Keratinocyte (primary cell): ENCODE measurements at regions not wholly inside any gene's neighbourhood (a gene's known extent, or its start where the extent isn't known, plus 50 kb on each side); places are given as distances from the start of the nearest gene placed in this dataset.

ENCODE experiments used
- CTCF ChIP-seq, 3 experiments: IDR thresholded peaks in 1 of 3; conservative IDR thresholded peaks in 1 of 3; optimal IDR thresholded peaks in 1 of 3; 2 replicates in 2 of 3; 3 replicates in 1 of 3; pipeline versions ENCODE3 to v1.5.1; 2011; ENCODE audit warnings: low read length in 3 of 3, mild to moderate bottlenecking in 3 of 3, moderate library complexity in 2 of 3, control low read depth in 1 of 3, inconsistent platforms in 1 of 3; ENCODE audit not compliant: insufficient read depth in 2 of 3; ENCODE audit errors: extremely low read depth in 1 of 3
- EZH2 ChIP-seq: IDR thresholded peaks from one replicate; pipeline ENCODE4 v1.6.1; 2012; ENCODE audit warnings: inconsistent platforms, mild to moderate bottlenecking, low read length, moderate library complexity

GRCh38 chr4:3699261-3699660, 66.9 kb upstream of the ADRA2C start:
- no peak for TF ChIP-seq CTCF (optimal IDR thresholded peaks at IDR 0.05 in 1 of 3, IDR thresholded peaks at IDR 0.05 in 1 of 3, conservative IDR thresholded peaks at IDR 0.05 in 1 of 3; ENCODE audit: extremely low read depth in 1 of 3, insufficient read depth in 2 of 3, low read length in 3 of 3)
- TF ChIP-seq EZH2: no peak
